ENCODE measurements at regions not wholly inside any gene's neighbourhood (a gene's known extent, or its start where the extent isn't known, plus 50 kb on each side); places are given as distances from the start of the nearest gene placed in this dataset.

- no peak for DNase-seq
- CTCF ChIA-PET: interaction anchor here (2.4 kb wide), 1 partner anchor 34 kb away, joined by 8 read pairs; no protein-coding TSS in a partner anchor
- no peak overlapping the region for H3K27ac ChIP-seq (ENCODE audit: low read depth in 2 of 2, low read length in 1 of 2)
- H3K4me1 ChIP-seq (ENCODE audit: control insufficient read depth in 1 of 2, insufficient read depth in 2 of 2, low read depth in 1 of 2, low read length in 1 of 2): peaks cover 0 to 4% of the 10 kb centered on the region in 2 experiments; a peak in 1 of 4 replicates
- no peaks in the 10 kb centered on the region for H4K20me1 ChIP-seq (ENCODE audit: insufficient read depth)
- no peaks in the 10 kb centered on the region for H3K9me2 ChIP-seq
- no peak overlapping the region for H3K9ac ChIP-seq
- H3K4me2 ChIP-seq: no peak overlapping the region
- H3K79me2 ChIP-seq (ENCODE audit: insufficient read depth): no peaks in the 10 kb centered on the region
- no peak overlapping the region for H3K4me3 ChIP-seq (ENCODE audit: low read depth in 2 of 2, low read length in 1 of 2)
- 32% methylated on average over 6 of the region's 6 CpGs for WGBS (ENCODE audit: low lambda C conversion rate)
- H3F3A ChIP-seq (replicated peaks; ENCODE audit: insufficient read depth): no peaks in the 10 kb centered on the region
- H3K9me3 ChIP-seq: no peaks in the 10 kb centered on the region
- no peaks in the 10 kb centered on the region for H3K36me3 ChIP-seq (replicated peaks in 1 of 2; ENCODE audit: control insufficient read depth in 1 of 2, insufficient read depth in 2 of 2, low read length in 1 of 2)
- POLR2A ChIA-PET: no interaction called here
- TF ChIP-seq NRF1 (IDR thresholded peaks at IDR 0.05; ENCODE audit: low read depth, low read length) (no peak), RAD21 (IDR thresholded peaks at IDR 0.05; ENCODE audit: low read length) (no peak), JUND (IDR thresholded peaks at IDR 0.05) (no peak), FOSL2 (IDR thresholded peaks at IDR 0.05; ENCODE audit: borderline replicate concordance, low read depth) (no peak), RXRA (IDR thresholded peaks at IDR 0.05; ENCODE audit: borderline replicate concordance, low read depth) (no peak), TAF1 (IDR thresholded peaks at IDR 0.05; ENCODE audit: borderline replicate concordance, low read depth, low read length) (no peak), TCF12 (IDR thresholded peaks at IDR 0.05) (no peak), YY1 (IDR thresholded peaks at IDR 0.05; ENCODE audit: low read depth) (no peak), GABPA (IDR thresholded peaks at IDR 0.05; ENCODE audit: low read depth) (no peak), ZBTB33 (IDR thresholded peaks at IDR 0.05; ENCODE audit: borderline replicate concordance, low read depth) (no peak)
- H2AFZ ChIP-seq (ENCODE audit: low read depth): no peak overlapping the region; the same call in 1 of the 2 replicates
- no peaks in the 10 kb centered on the region for H3K27me3 ChIP-seq (ENCODE audit: insufficient read depth)
These were observed 69.5 kb upstream of the OSMR start for GRCh38 chr5:38776149-38776896.

DNA sequence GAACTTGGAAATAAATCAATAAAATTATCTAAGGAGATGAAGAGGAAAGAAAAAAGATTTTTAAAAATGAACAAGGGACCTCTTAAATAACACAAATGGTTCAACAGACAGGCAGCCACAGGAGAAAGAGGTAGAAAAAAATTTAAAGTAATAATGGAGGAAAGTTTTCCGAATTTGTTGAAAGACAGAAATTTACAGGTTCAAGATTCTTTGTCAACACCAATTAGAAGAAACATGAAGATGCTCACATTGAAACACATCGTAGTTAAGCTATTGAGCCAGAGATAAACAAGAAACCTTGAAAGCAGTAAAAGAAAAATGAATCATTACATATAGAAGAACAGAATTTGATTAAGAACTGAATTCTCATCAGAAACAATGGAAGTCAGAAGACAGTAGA lies 68.7 kb upstream of the OSMR start:
- Histone ChIP-seq H3K4me1 (ENCODE audit: control insufficient read depth in 1 of 2, insufficient read depth in 2 of 2, low read depth in 1 of 2, low read length in 1 of 2) (peaks cover 0 to 4% of the 10 kb centered on the region in 2 experiments; a peak in 1 of 4 replicates), H3K9ac (no peak overlapping the region), H2AFZ (ENCODE audit: low read depth) (no peak overlapping the region), H3K9me3 (no peaks in the 10 kb centered on the region), H3K4me2 (no peak overlapping the region), H3K27me3 (ENCODE audit: insufficient read depth) (no peaks in the 10 kb centered on the region), H4K20me1 (ENCODE audit: insufficient read depth) (no peaks in the 10 kb centered on the region), H3K36me3 (replicated peaks in 1 of 2; ENCODE audit: control insufficient read depth in 1 of 2, insufficient read depth in 2 of 2, low read length in 1 of 2) (no peaks in the 10 kb centered on the region), H3F3A (replicated peaks; ENCODE audit: insufficient read depth) (no peaks in the 10 kb centered on the region), H3K4me3 (ENCODE audit: low read depth in 2 of 2, low read length in 1 of 2) (no peak overlapping the region), H3K27ac (ENCODE audit: low read depth in 2 of 2, low read length in 1 of 2) (no peak overlapping the region), H3K9me2 (no peaks in the 10 kb centered on the region), H3K79me2 (ENCODE audit: insufficient read depth) (no peaks in the 10 kb centered on the region)
- ChIA-PET CTCF (no interaction called here), POLR2A (no interaction called here)
- TF ChIP-seq NFIC (IDR thresholded peaks at IDR 0.05; ENCODE audit: borderline replicate concordance) (no peak), REST (IDR thresholded peaks at IDR 0.05; ENCODE audit: low read depth, low read length) (no peak), MEF2A (IDR thresholded peaks at IDR 0.05; ENCODE audit: borderline replicate concordance, low read depth) (no peak), EP300 (IDR thresholded peaks at IDR 0.05; ENCODE audit: borderline replicate concordance in 1 of 2, low read depth in 1 of 2, low read length in 1 of 2) (no peak), TCF12 (IDR thresholded peaks at IDR 0.05) (no peak), RAD21 (IDR thresholded peaks at IDR 0.05; ENCODE audit: low read length) (no peak), USF2 (IDR thresholded peaks at IDR 0.05; ENCODE audit: borderline replicate concordance, low read depth, low read length) (no peak)
- DNase-seq: no peak
- WGBS (ENCODE audit: low lambda C conversion rate): 12% methylated on average over 2 of the region's 2 CpGs

Data from SK-N-SH (cell line).